ENCODE measurements at regions not wholly inside any gene's neighbourhood (a gene's known extent, or its start where the extent isn't known, plus 50 kb on each side); places are given as distances from the start of the nearest gene placed in this dataset.

GRCh38 chr10:76642358-76642757 lies 995.2 kb downstream of the KCNMA1 start:
- Histone ChIP-seq H3K27ac (no peak overlapping the region), H3K4me2 (ENCODE audit: low read length) (no peak overlapping the region), H2AFZ (no peak overlapping the region), H3K4me3 (ENCODE audit: low read depth, low read length) (no peak overlapping the region), H3K27me3 (ENCODE audit: control insufficient read depth, insufficient read depth, low read length) (no peaks in the 10 kb centered on the region), H3K9me3 (ENCODE audit: control insufficient read depth, low read length) (no peaks in the 10 kb centered on the region), H3K9ac (no peak overlapping the region), H3K4me1 (no peaks in the 10 kb centered on the region), H3K79me2 (no peaks in the 10 kb centered on the region), H3K36me3 (ENCODE audit: control insufficient read depth, insufficient read depth, low read length) (no peaks in the 10 kb centered on the region)
- TF ChIP-seq CTCF (IDR thresholded peaks at IDR 0.05), result no peak

- H3K27ac ChIP-seq, result no peak overlapping the region
- no peak for TF ChIP-seq CTCF (IDR thresholded peaks at IDR 0.05)
- H3K9me3 ChIP-seq (ENCODE audit: control insufficient read depth, low read length), result no peaks in the 10 kb centered on the region
- H3K36me3 ChIP-seq (ENCODE audit: control insufficient read depth, insufficient read depth, low read length), result no peaks in the 10 kb centered on the region
- H3K9ac ChIP-seq, result no peak overlapping the region
- H2AFZ ChIP-seq, result no peak overlapping the region
- no peaks in the 10 kb centered on the region for H3K27me3 ChIP-seq (ENCODE audit: control insufficient read depth, insufficient read depth, low read length)
- H3K4me1 ChIP-seq, result no peaks in the 10 kb centered on the region
- no peak overlapping the region for H3K4me2 ChIP-seq (ENCODE audit: low read length)
- H3K4me3 ChIP-seq (ENCODE audit: low read depth, low read length), result no peak overlapping the region
- no peaks in the 10 kb centered on the region for H3K79me2 ChIP-seq
Observed at GRCh38 chr10:76641215-76641614, 996.4 kb downstream of the KCNMA1 start.

- Histone ChIP-seq H3K4me3 (ENCODE audit: low read depth, low read length) (no peak overlapping the region), H3K4me2 (ENCODE audit: low read length) (no peak overlapping the region), H3K9me3 (ENCODE audit: control insufficient read depth, low read length) (no peaks in the 10 kb centered on the region), H3K27ac (no peak overlapping the region), H3K4me1 (no peaks in the 10 kb centered on the region), H2AFZ (no peak overlapping the region), H3K36me3 (ENCODE audit: control insufficient read depth, insufficient read depth, low read length) (no peaks in the 10 kb centered on the region), H3K9ac (no peak overlapping the region), H3K79me2 (no peaks in the 10 kb centered on the region), H3K27me3 (ENCODE audit: control insufficient read depth, insufficient read depth, low read length) (no peaks in the 10 kb centered on the region)
- TF ChIP-seq CTCF (IDR thresholded peaks at IDR 0.05), result no peak
Observed at GRCh38 chr10:76640806-76641205, 996.8 kb downstream of the KCNMA1 start.

- H3K9ac ChIP-seq, result no peak overlapping the region
- H3K36me3 ChIP-seq (ENCODE audit: control insufficient read depth, insufficient read depth, low read length), result no peaks in the 10 kb centered on the region
- H2AFZ ChIP-seq, result peak overlapping the region; percentile 63
- no peak overlapping the region for H3K4me3 ChIP-seq (ENCODE audit: low read depth, low read length)
- no peak overlapping the region for H3K27ac ChIP-seq
- no peaks in the 10 kb centered on the region for H3K9me3 ChIP-seq (ENCODE audit: control insufficient read depth, low read length)
- peak; percentile 46 for TF ChIP-seq CTCF (IDR thresholded peaks at IDR 0.05)
- no peaks in the 10 kb centered on the region for H3K4me1 ChIP-seq
- H3K79me2 ChIP-seq, result no peaks in the 10 kb centered on the region
- no peaks in the 10 kb centered on the region for H3K27me3 ChIP-seq (ENCODE audit: control insufficient read depth, insufficient read depth, low read length)
- no peak overlapping the region for H3K4me2 ChIP-seq (ENCODE audit: low read length)
Observed at GRCh38 chr10:76632767-76633051, 1004.9 kb downstream of the KCNMA1 start.

- peak overlapping the region; percentile 63 for H2AFZ ChIP-seq
- H3K9me3 ChIP-seq (ENCODE audit: control insufficient read depth, low read length), result no peaks in the 10 kb centered on the region
- H3K27ac ChIP-seq, result no peak overlapping the region
- no peaks in the 10 kb centered on the region for H3K79me2 ChIP-seq
- H3K9ac ChIP-seq, result no peak overlapping the region
- H3K4me3 ChIP-seq (ENCODE audit: low read depth, low read length), result no peak overlapping the region
- H3K4me2 ChIP-seq (ENCODE audit: low read length), result no peak overlapping the region
- no peaks in the 10 kb centered on the region for H3K36me3 ChIP-seq (ENCODE audit: control insufficient read depth, insufficient read depth, low read length)
- H3K4me1 ChIP-seq, result no peaks in the 10 kb centered on the region
- H3K27me3 ChIP-seq (ENCODE audit: control insufficient read depth, insufficient read depth, low read length), result no peaks in the 10 kb centered on the region
- TF ChIP-seq CTCF (IDR thresholded peaks at IDR 0.05), result no peak
Observed at GRCh38 chr10:76631884-76632766, 1005.5 kb downstream of the KCNMA1 start.

All from parathyroid adenoma (tissue), 2 donors.